C4-2B (cell line): ENCODE measurements at regions not wholly inside any gene's neighbourhood (a gene's known extent, or its start where the extent isn't known, plus 50 kb on each side); places are given as distances from the start of the nearest gene placed in this dataset.

Experiments used
- CTCF ChIP-seq: fragments of 450-650 bp; conservative IDR thresholded peaks from 2 replicates; pipeline ENCODE4 v1.5.1; 2017; ENCODE audit warnings: mild to moderate bottlenecking
- ZFX ChIP-seq: fragments of 450-650 bp; IDR thresholded peaks from 2 replicates; pipeline ENCODE4 v1.6.1; 2017

- TF ChIP-seq CTCF (no peak), ZFX (no peak)
Measured at GRCh38 chr18:8962855-8963635, 139.5 kb upstream of the NDUFV2 start.
